IPS-NIHi7 (cell line): ENCODE measurements at regions not wholly inside any gene's neighbourhood (a gene's known extent, or its start where the extent isn't known, plus 50 kb on each side); places are given as distances from the start of the nearest gene placed in this dataset.
"Not testable (repeated sequence)": the region's sequence is repeated elsewhere in the genome, so short reads cannot be mapped to it uniquely, and the experiment has no call there.

Experiments
- DNase-seq: peaks from one replicate; pipeline ENCODE4 v3.0.0; 2012; ENCODE audit warnings: mixed read lengths; ENCODE audit errors: extremely low spot score

DNA sequence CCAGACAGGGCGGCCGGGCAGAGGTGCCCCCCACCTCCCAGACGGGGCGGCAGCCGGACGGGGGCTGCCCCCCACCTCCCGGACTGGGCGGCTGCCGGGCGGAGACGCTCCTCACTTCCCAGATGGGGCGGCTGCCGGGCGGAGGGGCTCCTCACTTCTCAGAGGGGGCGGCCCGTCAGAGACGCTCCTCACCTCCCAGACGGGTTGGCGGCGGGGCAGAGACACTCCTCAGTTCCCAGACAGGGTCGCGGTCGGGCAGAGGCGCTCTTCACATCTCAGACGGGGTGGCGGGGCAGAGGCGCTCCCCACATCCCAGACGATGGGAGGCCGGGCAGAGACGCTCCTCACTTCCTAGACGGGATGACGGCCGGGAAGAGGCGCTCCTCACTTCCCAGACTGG lies 68.5 kb upstream of the GPC4 start:
- DNase-seq, result not testable (repeated sequence)

DNA sequence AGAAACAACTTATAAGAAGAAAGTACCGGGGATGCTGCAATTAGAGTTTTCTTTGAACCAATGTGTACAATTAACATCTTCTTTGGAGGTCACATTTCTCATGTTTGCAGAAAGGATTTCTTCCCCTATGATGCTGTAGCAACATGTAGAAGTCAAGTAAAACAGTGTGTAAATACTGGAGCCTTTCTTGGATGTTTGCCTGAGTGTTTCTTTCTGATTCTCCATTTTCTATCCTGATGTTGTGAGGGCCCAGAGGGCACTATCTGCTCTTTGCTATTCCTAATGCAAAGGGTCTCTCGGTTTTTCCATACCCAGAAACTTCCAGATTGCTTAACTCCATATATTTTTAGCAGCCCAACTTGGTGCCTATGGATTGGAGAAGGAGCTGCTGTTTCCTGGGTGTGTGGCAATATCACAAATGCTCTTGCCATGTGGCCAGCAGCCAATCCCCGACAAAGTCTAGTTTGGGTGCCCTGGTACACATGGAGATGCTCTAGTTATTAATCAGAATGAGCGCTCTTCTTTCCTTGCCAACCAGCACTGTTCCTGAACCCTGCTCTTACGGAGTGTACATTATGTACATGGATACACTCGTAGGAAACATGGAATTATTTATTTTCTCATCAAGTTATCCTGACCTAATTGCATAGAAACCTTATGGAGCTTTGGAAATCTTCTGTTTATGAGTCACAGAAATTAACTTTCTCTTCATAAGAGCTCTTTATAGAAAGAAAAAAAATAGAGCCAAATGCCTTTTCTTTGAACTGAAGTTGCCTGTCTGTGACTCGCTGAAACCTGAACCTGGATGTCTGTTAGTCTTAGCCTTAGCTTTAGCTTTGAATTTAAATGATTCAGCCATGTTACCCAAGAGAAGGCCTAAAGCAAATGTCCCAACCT lies 67.0 kb upstream of the GPC4 start:
- no peak for DNase-seq

DNA sequence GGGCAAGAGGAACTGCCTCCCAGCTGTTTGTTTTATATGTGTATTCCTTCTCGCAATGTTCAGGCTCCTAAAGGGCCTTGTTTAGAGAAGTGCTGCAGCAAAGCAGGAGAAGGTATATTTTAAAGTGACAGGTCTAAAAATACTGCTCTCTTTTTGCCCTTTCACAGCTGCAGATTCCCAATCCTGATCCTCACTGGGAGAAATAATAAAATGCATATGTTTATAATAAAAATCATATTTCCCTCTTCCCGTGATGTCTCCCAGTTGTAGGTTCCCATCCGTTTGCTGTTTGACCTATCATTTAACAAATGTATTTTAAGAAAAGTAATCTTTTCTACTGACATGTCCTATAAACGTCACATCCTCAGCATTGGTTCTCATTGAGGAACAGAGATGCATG lies 62.7 kb upstream of the GPC4 start:
- no peak for DNase-seq

DNA sequence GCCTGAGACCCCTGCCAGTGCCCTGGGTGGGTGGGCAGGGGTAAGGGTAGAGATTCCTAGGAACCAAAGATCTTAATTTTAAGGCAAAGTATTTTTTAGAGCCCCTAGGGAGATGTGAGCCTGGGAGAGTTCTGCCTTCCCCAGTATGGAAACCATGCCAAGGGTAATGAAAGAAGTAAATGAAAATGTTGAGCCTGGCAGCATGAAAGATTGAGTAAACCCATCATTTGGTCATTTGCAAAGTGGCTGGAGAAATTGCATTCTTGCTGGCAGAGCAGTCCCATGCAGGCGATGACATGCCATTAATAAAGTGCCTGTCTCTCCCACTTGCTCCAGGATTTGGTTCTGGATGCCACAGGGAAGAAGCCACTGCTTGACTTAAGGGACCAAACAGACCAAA lies 60.7 kb upstream of the GPC4 start:
- no peak for DNase-seq

DNA sequence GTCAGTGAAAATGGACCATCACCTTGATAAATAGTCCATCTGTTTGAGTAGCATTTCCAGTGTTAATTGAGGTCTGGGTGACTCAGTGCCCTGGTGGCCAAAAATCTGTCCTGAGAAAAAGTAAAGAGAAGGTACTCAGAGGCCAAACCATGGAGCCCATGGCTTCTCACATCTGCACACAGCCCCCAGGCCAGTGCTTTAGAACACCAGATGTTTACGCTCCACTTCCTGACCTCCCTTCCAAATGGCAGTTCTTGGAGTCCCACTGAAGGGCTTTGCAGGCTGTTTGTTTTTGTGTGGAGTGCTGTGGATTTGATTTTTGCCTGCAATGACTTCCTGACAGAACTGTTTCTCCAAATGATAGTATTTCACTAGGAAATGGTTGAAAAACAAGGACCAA lies 60.2 kb upstream of the GPC4 start:
- peak; percentile 9 for DNase-seq

DNA sequence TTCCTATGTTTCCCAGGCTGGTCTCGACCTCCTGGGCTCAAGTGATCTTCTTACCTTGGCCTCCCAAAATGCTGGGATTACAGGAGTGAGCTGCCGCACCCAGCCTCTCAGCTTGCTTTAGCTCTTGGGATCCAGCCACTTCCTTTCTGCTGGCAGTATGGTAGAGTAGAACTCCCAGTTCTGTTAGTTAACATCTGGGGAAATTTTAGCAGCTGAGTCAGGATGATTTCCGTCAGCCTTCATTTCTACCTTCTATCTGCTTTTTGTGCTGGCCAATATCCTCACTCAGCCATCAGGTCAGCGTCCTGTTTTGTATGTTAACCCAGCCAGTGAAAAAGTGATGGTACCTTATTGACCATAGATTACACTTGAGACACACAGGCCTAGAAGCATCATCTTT lies 59.3 kb upstream of the GPC4 start:
- DNase-seq, result no peak

DNA sequence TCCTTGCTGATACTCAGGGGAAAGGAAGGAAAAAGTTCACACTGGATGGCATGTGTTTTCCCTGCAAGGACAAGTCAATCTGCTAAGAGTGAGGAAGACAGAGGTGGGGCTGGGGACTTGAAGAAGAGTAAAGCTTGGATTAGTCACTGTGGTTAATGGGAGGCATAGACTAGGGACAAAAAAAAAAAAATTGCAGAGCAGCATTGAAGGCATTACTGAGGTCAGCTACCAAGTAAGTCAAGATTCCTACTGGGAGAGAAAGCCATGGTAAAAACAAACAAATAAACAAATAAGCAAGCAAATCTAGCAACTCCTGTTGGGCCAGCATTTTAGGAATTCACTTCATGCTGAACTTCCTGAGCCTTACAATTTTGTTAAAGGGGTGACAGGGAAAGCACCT lies 58.2 kb upstream of the GPC4 start:
- DNase-seq, result peak; percentile 14

DNA sequence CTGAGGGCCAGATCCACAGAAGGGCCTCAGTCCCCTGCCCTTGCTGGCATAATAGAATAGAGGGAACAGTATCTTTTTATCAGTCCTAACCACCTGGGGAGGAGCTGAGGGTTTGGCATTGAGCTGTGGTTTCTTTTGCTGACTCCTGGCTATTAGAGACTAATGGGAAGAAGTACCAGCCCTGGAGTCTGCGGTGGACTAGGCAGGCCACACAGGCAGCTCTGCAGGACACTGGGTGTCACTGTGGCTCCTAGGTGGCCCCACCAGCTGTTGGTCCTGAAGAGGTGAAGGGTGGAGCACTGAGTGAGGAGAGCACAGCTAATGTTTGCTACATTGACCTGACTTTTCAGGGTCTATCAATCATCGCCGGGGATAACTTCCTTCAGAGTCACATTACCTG lies 52.8 kb upstream of the GPC4 start:
- peak; percentile 21 for DNase-seq

DNA sequence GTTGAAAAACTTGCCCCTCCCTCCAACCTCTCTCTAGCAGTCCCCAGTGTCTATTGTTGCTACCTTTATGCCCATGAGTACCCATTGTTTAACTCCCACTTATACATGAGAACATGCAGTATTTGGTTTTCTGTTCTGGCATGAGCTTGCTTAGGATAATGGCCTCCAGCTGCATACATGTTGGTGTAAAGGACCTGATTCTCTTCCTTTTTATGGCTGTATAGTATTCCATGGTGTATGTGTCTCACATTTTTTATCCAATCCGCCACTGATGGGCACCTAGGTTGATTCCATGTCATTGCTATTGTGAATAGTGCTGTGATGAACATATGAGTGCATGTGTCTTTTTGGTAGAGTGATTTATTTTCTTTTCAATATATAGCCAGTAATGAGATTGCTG lies 50.0 kb upstream of the GPC4 start:
- no peak for DNase-seq
